OCI-LY3 (cell line): ENCODE measurements at regions not wholly inside any gene's neighbourhood (a gene's known extent, or its start where the extent isn't known, plus 50 kb on each side); places are given as distances from the start of the nearest gene placed in this dataset.

Experiments
- H2AFZ ChIP-seq: fragments of 200-600, 300-600 bp; shearing (Covaris generic); 2 replicates; pipeline ENCODE4 v1.6.0; 2014; ENCODE audit warnings: antibody characterized with exemption, low read depth, low read length
- H3K27ac ChIP-seq: fragments of 200-600, 300-600 bp; sonication (generic); 2 replicates; pipeline ENCODE4 v1.5.1; 2014; ENCODE audit warnings: mild to moderate bottlenecking, low read length, moderate library complexity, mixed read lengths
- H3K27me3 ChIP-seq: fragments of 200-600, 300-600 bp; sonication (generic); 2 replicates; pipeline ENCODE4 v1.6.1; 2014; ENCODE audit warnings: low read depth, low read length, mixed read lengths
- H3K36me3 ChIP-seq: fragments of 200-600, 300-600 bp; sonication (generic); replicated peaks from 2 replicates; pipeline ENCODE3; 2014; ENCODE audit warnings: low read depth, low read length, mixed read lengths
- H3K4me1 ChIP-seq: fragments of 300-600, 200-600 bp; sonication (generic); 2 replicates; pipeline ENCODE4 v1.6.1; 2014; ENCODE audit warnings: low read length, mixed read lengths
- H3K4me2 ChIP-seq: fragments of 200-600, 300-600 bp; sonication (generic); 2 replicates; pipeline ENCODE4 v1.6.1; 2014; ENCODE audit warnings: low read length, mixed read lengths
- H3K4me3 ChIP-seq: fragments of 300-600, 200-600 bp; sonication (generic); 2 replicates; pipeline ENCODE4 v1.5.1; 2014; ENCODE audit warnings: antibody characterized with exemption, mild to moderate bottlenecking, low read length, moderate library complexity
- H3K79me2 ChIP-seq: fragments of 300-600, 200-600 bp; shearing (Covaris generic); 2 replicates; pipeline ENCODE4 v1.6.1; 2014; ENCODE audit warnings: mild to moderate bottlenecking, low read length, mixed read lengths
- H3K9ac ChIP-seq: fragments of 300-600, 200-600 bp; shearing (Covaris generic); 2 replicates; pipeline ENCODE4 v1.6.0; 2014; ENCODE audit warnings: mild to moderate bottlenecking, low read length, moderate library complexity
- H3K9me3 ChIP-seq: fragments of 200-600, 300-600 bp; shearing (Covaris generic); 2 replicates; pipeline ENCODE4 v1.6.1; 2014; ENCODE audit warnings: low read length, mixed read lengths; ENCODE audit not compliant: insufficient read depth
- H4K20me1 ChIP-seq: fragments of 200-600, 300-600 bp; sonication (generic); 2 replicates; pipeline ENCODE4 v1.6.1; 2016; ENCODE audit warnings: low read length, mixed read lengths; ENCODE audit not compliant: insufficient read depth
- EZH2phosphoT487 ChIP-seq: fragments of 200-600 bp; shearing (Covaris generic); IDR thresholded peaks from 2 replicates; pipeline ENCODE4 v1.6.1; 2018; ENCODE audit warnings: antibody characterized with exemption, mixed run types, low read depth
- TF ChIP-seq, protein P1 (sequence below): fragments of 200-600, 300-600 bp; sonication (generic); IDR thresholded peaks from 2 replicates; pipeline ENCODE4 v1.5.1; 2014; ENCODE audit warnings: antibody characterized with exemption, low read length, low read depth

DNA sequence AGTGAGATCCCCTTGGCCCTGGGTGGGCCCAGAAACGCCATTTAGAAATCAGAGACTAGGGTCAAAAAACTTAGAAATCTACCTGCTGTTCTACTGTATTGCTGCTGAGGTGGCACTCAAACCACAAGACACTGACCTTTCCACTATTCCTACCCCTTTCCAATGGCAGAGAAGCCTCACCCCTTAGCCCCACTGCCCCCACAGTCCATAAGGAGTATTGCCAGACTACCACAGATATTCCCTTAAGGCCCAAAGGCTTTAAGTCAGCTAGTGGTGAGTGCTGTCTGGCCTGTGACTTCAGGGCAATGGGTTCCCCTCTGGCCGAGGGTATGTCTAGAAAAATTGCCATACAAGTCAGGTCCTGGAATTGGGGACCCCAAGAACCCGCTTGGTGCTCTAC, 656.1 kb downstream of the COL12A1 start:
- no peak overlapping the region for H3K4me3 ChIP-seq
- TF ChIP-seq, protein P1, sequence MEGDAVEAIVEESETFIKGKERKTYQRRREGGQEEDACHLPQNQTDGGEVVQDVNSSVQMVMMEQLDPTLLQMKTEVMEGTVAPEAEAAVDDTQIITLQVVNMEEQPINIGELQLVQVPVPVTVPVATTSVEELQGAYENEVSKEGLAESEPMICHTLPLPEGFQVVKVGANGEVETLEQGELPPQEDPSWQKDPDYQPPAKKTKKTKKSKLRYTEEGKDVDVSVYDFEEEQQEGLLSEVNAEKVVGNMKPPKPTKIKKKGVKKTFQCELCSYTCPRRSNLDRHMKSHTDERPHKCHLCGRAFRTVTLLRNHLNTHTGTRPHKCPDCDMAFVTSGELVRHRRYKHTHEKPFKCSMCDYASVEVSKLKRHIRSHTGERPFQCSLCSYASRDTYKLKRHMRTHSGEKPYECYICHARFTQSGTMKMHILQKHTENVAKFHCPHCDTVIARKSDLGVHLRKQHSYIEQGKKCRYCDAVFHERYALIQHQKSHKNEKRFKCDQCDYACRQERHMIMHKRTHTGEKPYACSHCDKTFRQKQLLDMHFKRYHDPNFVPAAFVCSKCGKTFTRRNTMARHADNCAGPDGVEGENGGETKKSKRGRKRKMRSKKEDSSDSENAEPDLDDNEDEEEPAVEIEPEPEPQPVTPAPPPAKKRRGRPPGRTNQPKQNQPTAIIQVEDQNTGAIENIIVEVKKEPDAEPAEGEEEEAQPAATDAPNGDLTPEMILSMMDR, result no peak
- no peak for TF ChIP-seq EZH2phosphoT487
- H3K27me3 ChIP-seq, result no peaks in the 10 kb centered on the region
- no peaks in the 10 kb centered on the region for H3K9me3 ChIP-seq
- H3K9ac ChIP-seq, result no peak overlapping the region
- no peak overlapping the region for H2AFZ ChIP-seq
- no peak overlapping the region for H3K27ac ChIP-seq
- no peaks in the 10 kb centered on the region for H3K4me1 ChIP-seq
- no peaks in the 10 kb centered on the region for H3K36me3 ChIP-seq
- no peaks in the 10 kb centered on the region for H4K20me1 ChIP-seq
- H3K4me2 ChIP-seq, result no peak overlapping the region
- no peaks in the 10 kb centered on the region for H3K79me2 ChIP-seq

DNA sequence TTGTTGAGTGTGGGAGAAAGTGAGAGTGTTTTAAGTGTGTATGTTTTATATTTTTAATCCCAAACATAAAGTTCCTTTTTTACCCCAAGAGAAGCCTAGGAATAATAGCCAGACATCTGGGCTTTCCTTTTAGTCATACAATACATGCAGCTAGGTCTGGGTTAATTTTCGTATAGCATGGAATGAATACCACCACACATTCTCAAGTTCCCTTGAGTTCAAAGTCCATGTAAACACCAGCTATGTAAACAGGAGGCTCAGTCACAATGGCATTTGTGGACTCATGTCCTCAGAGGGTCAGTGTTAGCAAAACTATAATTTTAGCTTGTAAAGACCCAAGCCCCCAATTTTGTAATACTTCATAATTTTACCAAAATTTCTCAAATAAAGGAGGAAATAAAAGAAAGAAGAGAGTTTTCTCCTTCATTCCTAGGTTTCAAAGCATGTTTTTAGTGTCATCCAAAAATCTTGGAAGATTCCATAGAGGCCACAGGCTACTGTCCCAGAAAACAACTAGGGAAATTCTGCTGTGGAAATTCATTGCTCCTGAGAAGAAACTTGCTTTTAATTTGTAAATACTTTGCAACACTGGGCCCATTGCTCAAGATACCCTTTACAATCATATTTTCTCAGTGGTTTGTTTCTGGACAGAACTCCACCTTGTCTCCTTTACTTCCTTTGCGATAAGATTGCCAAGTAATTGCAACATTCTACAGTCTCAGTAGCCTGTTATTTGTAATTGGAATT, 671.2 kb downstream of the COL12A1 start:
- Histone ChIP-seq H3K27ac (no peak overlapping the region), H2AFZ (no peak overlapping the region), H3K36me3 (no peaks in the 10 kb centered on the region), H3K4me2 (no peak overlapping the region), H3K9me3 (no peaks in the 10 kb centered on the region), H4K20me1 (no peaks in the 10 kb centered on the region), H3K9ac (no peak overlapping the region), H3K4me3 (no peak overlapping the region), H3K4me1 (no peaks in the 10 kb centered on the region), H3K79me2 (no peaks in the 10 kb centered on the region), H3K27me3 (no peaks in the 10 kb centered on the region)
- no peak for TF ChIP-seq EZH2phosphoT487
- TF ChIP-seq, protein P1, result no peak

DNA sequence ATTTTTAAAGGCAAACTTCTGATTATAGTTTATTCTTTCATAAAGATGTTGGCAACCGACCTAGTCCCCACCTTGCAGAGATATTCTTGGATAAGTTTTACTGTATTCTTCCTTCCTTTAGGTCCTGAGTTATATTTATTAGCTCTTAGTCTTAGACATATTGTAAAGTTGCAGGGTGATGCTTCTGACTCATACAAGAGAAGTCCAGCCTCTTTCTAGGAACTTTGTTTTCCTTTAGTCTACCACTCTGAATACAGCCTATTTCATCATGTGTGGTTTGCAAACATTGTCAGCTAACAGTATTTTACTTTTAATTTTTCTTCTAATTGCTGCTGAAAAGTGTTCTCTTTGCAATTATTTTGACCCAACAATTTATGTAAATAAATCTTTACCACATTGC, 686.7 kb downstream of the COL12A1 start:
- Histone ChIP-seq H3K79me2 (no peaks in the 10 kb centered on the region), H4K20me1 (no peaks in the 10 kb centered on the region), H3K4me1 (no peaks in the 10 kb centered on the region), H3K4me2 (no peak overlapping the region), H3K27ac (no peak overlapping the region), H3K36me3 (no peaks in the 10 kb centered on the region), H3K9ac (no peak overlapping the region), H3K9me3 (no peaks in the 10 kb centered on the region), H3K4me3 (no peak overlapping the region), H3K27me3 (no peaks in the 10 kb centered on the region), H2AFZ (no peak overlapping the region)
- no peak for TF ChIP-seq EZH2phosphoT487
- TF ChIP-seq, protein P1, result no peak

DNA sequence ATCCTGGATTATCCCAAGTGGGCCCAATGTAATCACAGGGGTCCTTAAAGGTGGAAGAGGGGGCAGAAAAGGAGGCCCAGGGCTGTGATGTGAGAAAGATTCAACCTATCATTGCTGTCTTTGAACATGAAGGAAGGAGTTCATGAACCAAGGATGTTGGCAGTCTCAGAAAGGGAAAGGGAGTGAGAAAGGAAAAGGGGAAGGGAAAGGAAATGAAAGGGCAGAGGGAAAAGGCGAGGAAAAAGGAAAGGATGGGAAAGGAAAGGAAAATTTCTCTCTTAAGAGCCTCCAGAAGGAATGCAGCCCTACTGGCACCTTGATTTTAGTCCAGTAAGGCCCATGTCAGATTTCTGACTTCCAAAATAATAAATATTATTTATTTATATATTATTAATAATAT, 687.8 kb downstream of the COL12A1 start:
- TF ChIP-seq EZH2phosphoT487, result no peak
- TF ChIP-seq, protein P1, result no peak
- Histone ChIP-seq H3K79me2 (no peaks in the 10 kb centered on the region), H3K4me1 (no peaks in the 10 kb centered on the region), H3K9ac (no peak overlapping the region), H3K4me3 (no peak overlapping the region), H3K4me2 (no peak overlapping the region), H3K27ac (no peak overlapping the region), H3K9me3 (no peaks in the 10 kb centered on the region), H2AFZ (no peak overlapping the region), H4K20me1 (no peaks in the 10 kb centered on the region), H3K36me3 (no peaks in the 10 kb centered on the region), H3K27me3 (no peaks in the 10 kb centered on the region)
